Left ventricle myocardium superior (tissue), 1 donor: ENCODE measurements at regions not wholly inside any gene's neighbourhood (a gene's known extent, or its start where the extent isn't known, plus 50 kb on each side); places are given as distances from the start of the nearest gene placed in this dataset. TPM values are rescaled to one million over a fixed set of nuclear protein-coding genes. Genes with fewer than 3 reads are reported as not detected.
"Not testable (repeated sequence)": the region's sequence is repeated elsewhere in the genome, so short reads cannot be mapped to it uniquely, and the experiment has no call there.

ENCODE experiments used
- ATAC-seq: fragments of 200-7000 bp; cut with Tn5 transposase; one replicate; pipeline ENCODE4 v1.9.1; 2020; ENCODE audit warnings: mild to moderate bottlenecking, moderate library complexity
- DNase-seq: peaks from one replicate; pipeline ENCODE4 v3.0.0-alpha.2; 2020
- intact Hi-C: fragments of 100-400 bp; cut with micrococcal nuclease; formaldehyde crosslinking; loops from one replicate; pipeline ENCODE4 v1.11.0; 2022
- microRNA-seq: library from miRNA; unstranded; fragments of <30 nt; microRNA quantifications from one replicate; pipeline ENCODE4 v1.2.0, GENCODE V29; 2020; ENCODE audit warnings: borderline number of aligned reads
- donor health status: DM: no; HTN: yes; CAD: no; lungs with severe emphysema.

- intact Hi-C loops = no loop called here
- DNase-seq = no peak
- no peak for ATAC-seq
Observed at GRCh38 chr10:131032329-131033165, 279.0 kb downstream of the TCERG1L start.

DNA sequence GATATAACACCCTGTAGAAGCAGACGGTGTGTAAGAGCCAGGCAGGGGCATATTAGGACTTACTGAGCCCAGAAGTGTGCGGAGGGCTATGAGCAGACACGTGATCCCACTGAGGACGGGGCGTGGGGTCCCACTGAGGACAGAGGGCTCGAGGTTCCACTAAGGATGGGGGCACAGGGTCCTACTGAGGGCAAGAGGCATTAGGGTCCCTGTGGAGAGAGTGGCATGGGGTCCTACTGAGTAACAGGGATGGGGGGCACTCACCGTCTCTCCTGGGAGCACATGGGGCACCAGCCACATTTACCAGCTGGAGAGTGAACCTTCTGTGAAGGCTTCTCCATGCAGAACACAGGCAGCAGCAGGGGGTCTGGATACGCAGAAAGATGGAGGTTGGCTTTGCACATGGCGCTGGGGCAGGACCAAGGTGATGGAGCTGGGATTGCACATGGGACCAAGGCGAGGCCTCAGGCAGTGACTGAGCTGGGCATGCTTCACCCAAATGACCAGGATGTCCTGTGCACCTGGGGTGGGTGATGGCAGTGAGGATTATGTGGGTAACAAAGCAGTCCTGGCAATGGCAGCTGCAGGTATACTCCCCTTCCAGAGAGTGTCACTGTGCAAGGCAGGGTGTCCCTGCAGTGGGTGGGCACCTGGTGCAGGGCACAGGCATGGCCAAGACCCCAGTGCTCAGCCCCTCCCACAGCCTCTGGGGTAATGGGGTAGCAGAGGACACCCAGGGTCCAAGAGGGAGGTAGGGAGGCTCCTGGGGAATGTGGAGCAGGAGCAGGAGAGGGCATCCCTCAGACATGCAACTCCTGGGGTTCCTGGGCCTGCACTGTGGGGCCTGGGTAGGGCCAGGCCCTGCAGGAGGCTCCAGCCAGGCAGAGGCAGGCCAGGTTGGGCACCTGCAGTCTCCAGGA, 278.1 kb downstream of the TCERG1L start:
- ATAC-seq = no peak
- no peak for DNase-seq
- intact Hi-C loops = no loop called here

DNA sequence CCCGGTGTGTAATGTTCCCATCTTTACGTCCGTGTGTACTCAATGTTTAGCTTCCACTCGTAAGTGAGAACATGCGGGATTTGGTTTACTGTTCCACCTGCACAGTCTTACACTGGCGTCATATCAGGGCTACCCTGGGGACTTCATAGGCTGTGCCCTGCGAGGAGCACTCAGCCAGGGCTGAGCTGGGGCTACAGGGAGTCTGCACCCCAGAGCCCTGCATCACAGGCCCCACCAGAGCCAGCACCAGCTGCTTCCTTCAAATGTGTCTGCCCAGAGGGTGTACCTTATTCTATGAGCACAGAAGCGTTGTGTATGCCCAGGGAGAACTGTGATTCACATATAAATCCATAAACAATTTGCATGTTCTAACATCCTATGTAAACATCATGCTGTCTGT, 277.1 kb downstream of the TCERG1L start:
- no peak for DNase-seq
- intact Hi-C loops = no loop called here
- no peak for ATAC-seq

- DNase-seq (no peak), ATAC-seq (no peak)
- intact Hi-C loops = no loop called here
Observed at GRCh38 chr10:131035779-131036178, 275.7 kb downstream of the TCERG1L start.

DNA sequence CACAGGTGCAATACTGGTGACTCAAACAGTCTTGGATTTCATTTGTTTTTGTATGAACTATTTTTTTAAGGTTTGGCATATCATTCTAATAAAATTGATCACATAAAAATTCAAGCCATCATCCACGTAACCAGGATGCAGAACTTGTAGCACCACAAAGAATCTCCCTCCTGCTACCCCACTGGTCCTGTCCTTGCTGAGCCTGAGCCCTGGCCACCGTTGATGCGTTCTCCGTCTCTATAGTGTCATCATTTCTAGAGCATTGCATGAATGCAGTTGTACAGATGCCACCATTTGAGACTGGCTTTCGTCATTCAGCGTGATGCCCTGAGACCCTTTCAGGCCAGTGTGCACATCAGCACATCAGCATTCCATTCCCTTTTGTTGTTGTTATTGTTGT, 273.5 kb downstream of the TCERG1L start:
- intact Hi-C loops = no loop called here
- no peak for ATAC-seq
- DNase-seq = no peak

- no peak for ATAC-seq
- intact Hi-C loops = no loop called here
- DNase-seq = no peak
Observed at GRCh38 chr10:131041031-131041430, 270.5 kb downstream of the TCERG1L start.

GRCh38 chr10:131041441-131041840, 270.1 kb downstream of the TCERG1L start:
- DNase-seq = no peak
- intact Hi-C loops = no loop called here
- ATAC-seq = no peak

- DNase-seq, ATAC-seq, intact Hi-C loops: not testable (repeated sequence)
Observed at GRCh38 chr10:131042015-131042414, 269.5 kb downstream of the TCERG1L start.

Small RNA genes in the stretch of these regions (microRNA-seq; reads per million reads assigned to microRNA genes)
- gene MIR378C = not detected
